ENCODE measurements at regions not wholly inside any gene's neighbourhood (a gene's known extent, or its start where the extent isn't known, plus 50 kb on each side); places are given as distances from the start of the nearest gene placed in this dataset.

DNA sequence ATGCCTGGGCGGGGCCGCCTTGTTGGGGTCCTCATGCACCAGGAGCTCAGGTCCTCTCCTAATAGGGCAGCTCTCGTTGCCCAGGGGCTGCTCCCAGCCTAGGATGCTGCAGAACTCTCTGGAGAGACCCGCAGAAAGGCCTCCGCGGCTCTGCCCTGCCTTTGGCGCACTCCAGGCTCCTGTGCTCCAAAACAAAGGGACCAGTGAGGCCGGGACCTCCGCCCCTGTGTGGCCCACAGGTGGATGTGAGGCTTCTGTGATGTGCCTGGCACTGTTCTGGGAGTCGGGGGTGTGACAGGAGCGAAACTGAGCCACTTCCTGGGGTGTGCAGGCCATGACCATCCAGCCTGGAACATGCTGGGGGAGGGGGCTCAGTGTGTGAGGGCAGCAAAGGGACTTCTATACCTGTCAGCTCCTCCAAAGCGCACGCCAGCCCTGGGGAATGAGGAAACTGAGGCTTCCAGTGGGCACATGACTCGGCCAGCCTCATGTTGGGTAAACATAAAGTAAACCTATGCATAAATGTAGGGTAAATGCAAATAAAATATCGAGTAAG lies 153.2 kb downstream of the IRF8 start:
- H3K4me3 ChIP-seq (ENCODE audit: low read length): no peak overlapping the region
- DNase-seq (ENCODE audit: low read depth): no peak
- no peak for TF ChIP-seq CTCF (conservative IDR thresholded peaks at IDR 0.05; ENCODE audit: low read length)

- TF ChIP-seq CTCF (conservative IDR thresholded peaks at IDR 0.05; ENCODE audit: low read length): no peak
- no peak overlapping the region for H3K4me3 ChIP-seq (ENCODE audit: low read length)
- no peak for DNase-seq (ENCODE audit: low read depth)
These were observed 154.0 kb downstream of the IRF8 start for GRCh38 chr16:86052926-86053325.

DNA sequence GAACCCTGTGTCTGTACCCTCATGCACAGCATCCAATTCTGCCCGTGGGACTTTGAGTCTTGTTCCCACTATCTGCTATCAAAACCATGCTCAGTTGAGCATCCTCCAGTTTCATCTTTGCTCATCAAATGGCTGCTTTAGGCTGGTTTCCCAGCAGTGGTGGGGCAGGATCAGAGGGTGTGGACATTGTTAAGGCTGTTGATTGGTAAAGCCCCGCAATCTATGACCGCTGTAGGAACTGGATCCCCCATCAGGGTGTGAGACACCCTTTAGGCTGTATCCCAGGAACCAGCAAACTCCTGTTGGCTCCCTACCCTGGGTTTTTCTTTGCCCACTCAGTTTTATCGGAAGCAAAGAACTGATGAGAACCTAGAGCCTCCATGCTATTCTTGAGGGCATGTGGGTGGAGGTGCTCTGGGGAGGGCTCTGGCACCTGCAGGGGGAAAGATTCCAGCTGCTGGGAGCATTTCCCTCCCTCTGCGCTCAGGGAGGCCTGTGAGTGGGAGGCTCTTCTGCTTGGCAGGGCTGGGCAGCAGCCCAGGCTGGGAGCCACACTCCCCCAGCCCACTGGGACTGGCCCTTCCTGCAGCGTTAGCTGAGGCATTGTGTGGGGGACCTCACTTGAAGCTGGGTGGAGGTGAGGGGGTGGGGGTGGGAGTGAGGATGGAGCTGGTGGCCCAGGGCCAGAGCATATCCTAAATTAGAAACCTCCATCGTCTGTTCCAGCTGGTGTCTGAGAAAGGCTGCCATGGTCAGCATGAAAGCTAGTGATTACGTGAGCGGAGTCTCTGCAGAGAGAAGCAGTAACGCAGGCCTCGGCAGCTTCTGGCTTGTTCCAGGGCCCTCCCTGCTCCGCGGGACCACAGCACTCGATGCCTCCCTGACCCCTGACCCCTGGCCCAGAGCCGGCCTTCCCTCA lies 160.6 kb downstream of the IRF8 start:
- H3K4me3 ChIP-seq (ENCODE audit: low read length): no peak overlapping the region
- TF ChIP-seq CTCF (conservative IDR thresholded peaks at IDR 0.05; ENCODE audit: low read length): no peak
- DNase-seq (ENCODE audit: low read depth): no peak

DNA sequence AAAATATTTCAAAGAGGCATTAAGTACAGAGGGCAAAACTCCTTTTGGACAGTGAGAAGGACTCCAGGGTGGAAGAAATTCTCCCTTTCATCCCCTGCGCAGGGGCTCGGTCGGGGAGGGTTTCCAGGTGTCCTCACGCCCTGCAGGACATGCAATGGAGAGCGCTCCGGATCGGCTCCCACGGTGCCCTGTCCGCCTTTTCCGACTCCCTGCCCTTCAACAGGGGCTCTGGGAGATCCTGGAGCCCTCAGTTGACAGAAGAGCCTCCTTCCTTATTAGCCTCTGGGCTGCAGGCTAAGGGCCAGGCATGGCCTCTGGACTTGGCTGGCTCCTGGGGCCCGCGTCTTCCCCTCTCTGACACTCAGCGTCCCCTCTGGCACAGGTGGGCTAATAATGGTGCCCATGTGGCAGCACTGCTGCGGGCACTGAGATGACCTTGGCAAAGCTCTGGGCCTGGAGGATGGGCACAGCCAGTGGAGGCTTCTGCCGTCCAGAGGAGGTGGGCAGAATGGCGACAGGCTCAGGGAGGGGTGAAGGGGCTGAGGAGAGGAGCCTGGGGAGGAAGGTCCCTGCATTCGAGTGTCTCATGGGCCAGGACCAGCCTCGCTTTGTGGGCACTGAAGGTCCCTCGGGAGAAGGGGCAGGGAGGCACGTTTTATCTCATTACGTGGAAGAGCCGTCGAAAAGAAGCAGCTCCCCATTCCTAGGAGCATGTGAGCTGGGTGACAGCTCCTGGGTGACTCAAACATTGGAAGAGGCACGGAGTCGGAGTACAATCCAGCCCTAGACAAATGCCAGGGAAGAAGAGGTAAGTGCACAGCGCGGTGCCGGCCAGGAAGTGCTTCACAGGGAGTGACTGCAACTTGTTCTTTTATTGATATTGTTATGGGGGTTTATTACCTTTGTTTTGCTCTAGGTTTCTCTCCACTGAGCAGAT lies 161.7 kb downstream of the IRF8 start:
- no peak for TF ChIP-seq CTCF (conservative IDR thresholded peaks at IDR 0.05; ENCODE audit: low read length)
- DNase-seq (ENCODE audit: low read depth): no peak

DNA sequence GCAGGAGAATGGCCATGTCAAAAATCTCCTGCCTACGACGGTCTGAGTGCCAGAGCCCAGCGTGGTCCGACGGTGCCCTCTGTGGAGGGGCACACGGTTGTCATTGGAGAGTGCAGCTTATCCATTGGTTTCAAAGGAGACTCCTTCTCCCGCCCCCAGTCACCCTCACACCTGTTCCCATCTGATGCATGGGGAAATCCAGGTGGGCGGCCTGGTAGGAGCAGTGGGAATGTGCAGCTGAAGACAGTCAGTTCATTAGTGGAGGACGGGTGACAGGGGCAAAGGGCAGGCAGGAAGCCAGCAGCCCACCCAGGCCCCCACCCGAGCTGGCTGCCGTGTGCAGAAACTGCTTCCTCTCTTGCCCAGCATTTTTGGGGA lies 162.3 kb downstream of the IRF8 start:
- H3K4me3 ChIP-seq (ENCODE audit: low read length): no peak overlapping the region
- DNase-seq (ENCODE audit: low read depth): no peak
- no peak for TF ChIP-seq CTCF (conservative IDR thresholded peaks at IDR 0.05; ENCODE audit: low read length)

More for the DNA sequence above, 161.7 kb downstream of the IRF8 start:
- no peak overlapping the region for H3K4me3 ChIP-seq (ENCODE audit: low read length)

DNA sequence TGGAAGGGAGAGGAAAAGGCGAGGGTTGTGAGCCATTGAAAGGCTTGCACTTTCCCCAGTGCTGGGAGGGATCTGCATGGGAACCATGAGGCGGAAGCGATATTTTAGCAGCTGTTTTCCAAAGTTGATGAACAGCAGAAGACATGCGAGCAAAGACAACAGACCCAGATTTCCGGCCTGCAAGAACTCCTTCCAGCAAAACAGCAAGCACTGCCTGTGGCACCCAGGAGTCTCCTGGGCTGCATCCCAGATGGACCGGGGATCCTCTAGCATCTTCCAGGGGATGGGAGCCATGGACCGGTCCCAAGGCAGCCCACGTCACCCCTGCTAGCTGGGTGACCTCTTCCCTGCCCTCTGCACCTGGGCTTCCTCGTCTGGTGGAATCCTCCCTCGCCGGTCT lies 162.8 kb downstream of the IRF8 start:
- no peak overlapping the region for H3K4me3 ChIP-seq (ENCODE audit: low read length)
- no peak for TF ChIP-seq CTCF (conservative IDR thresholded peaks at IDR 0.05; ENCODE audit: low read length)
- no peak for DNase-seq (ENCODE audit: low read depth)
